GF-D8 (cell line): ENCODE measurements at regions not wholly inside any gene's neighbourhood (a gene's known extent, or its start where the extent isn't known, plus 50 kb on each side); places are given as distances from the start of the nearest gene placed in this dataset.
A peak's percentile ranks its signal among the peaks of the same experiment; 100 is the strongest.

Experiments
- DNase-seq: peaks from one replicate; lab custom pipeline; 2025; lab: John Stamatoyannopoulos, UW

DNA sequence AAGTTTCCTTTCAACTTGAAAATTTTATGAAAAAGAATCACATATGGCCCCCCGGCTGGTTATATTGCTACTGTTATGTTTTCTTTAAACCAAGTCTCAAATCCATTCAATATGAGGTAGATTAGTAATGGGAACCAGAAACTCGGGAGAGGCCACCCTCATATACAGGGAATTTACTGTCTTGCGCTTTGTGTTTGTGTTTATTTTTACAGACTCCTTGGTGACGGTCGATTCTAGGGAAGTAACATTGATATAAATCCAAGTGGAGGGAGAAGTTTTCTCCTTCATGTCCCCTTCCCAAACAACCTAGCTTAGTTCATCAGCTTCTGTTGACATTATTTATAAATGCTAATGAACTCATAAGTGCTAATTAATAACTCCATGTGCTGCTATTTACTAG, 163.5 kb upstream of the LMO4 start:
- no peak for DNase-seq

DNA sequence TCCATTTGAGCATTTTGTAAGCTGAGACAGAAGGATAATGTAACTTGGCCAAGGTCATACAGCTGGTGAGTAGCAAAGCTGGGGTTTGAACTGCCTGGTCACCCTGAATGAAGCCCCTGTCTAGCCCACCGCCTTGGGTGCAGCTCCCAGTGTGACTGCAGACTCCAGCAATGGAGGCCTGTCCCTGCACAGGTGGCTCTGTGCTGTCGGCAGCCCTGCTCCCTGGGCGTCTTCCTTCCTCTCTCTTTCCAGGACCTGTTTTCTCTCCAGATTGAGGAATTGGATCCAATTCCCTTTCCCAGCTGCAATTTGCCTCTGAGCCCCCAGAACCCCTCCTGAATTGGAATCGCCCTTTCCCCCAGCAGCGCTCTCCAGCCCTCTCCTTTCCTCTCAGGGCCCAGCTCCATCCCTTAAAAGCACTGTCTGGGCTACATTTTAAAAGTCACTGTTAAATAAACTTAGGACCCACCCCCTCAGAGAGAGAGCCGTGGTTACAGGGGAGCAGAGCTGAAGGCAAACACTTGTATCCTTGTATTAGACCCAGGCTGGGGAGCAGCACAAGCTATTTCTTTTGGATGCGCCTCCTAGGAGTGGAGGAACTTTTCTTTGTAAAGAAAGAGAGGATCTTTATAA, 161.4 kb upstream of the LMO4 start:
- no peak for DNase-seq

DNA sequence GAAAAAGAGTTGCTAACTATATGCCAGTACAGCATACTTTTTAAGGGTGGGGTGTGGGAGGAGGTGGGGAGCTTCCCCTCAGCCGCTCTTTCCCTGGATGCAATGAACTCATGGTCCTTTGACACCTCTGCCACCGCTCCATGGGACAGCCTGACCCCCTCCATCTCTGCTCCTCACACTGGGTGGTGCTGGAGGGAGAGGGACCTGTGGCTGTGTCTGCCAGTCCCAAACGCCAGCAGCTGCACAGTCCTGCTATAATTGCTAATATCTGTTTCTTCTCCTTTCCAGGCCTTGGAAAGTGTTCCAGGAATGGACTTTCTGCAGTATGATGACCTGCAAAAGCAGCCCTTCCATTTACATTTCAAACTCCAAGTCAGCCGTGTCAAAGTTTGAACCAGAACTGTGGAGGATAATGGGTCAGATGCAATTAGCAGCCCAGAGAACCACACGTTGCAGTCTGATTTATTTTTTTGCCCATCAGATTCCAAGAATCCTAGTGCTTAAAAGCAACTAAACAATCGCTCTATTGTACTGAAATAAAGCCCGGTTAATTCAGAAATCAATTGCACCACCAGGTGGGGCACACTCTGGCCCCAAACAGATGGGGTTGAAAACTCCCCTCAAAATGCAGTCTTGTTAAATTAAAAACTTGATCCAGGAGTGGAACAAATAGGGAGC, 160.7 kb upstream of the LMO4 start:
- DNase-seq: no peak

DNA sequence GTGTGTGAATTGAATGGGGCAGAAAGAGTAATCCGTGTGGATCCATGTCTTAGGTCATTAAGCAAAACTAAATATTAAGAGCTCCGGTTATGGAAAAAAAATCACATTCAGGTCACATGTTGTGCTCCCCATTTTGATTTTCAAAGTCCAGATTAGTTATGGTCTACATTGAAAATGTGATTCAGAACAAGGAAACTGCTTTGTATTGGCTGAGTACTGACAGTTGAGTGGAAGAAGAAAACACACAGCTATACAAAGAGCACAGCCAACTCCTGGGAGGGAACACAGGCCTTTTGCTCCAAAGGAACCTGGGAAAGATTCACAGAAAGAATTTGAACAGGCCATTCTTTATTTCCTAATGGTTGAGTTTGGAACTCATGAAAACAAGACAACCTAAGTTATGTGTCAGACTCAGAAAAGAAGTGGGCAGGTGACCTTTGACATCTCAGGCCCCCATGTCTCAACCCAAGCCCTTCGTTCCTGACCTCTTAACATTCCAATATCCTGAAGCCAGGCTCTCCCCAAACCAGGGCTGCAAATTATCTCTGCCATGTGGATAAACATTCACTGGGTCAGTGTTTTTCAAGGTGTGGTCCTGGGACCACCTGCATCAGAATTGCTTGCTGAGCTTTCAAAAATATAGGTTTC, 159.3 kb upstream of the LMO4 start:
- no peak for DNase-seq

DNA sequence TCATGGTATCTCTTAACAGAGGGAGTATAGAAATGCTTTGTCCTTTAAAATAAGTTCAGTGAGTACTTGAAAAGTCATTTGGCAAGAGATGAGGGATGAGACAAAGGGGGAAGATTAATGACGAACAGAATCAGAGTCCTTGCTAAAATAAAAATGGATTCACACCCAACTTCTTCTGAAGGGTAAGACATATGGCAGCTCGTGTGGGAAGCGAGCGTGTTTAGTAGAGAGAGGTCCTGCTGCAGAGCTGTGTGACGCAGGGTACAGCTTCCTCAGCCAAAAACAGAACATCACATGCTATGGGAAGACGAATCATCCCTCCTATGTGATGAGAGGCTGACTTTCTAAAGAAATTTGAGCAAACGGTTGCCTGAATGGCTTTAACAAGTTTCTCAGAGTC, 158.5 kb upstream of the LMO4 start:
- DNase-seq: no peak

DNA sequence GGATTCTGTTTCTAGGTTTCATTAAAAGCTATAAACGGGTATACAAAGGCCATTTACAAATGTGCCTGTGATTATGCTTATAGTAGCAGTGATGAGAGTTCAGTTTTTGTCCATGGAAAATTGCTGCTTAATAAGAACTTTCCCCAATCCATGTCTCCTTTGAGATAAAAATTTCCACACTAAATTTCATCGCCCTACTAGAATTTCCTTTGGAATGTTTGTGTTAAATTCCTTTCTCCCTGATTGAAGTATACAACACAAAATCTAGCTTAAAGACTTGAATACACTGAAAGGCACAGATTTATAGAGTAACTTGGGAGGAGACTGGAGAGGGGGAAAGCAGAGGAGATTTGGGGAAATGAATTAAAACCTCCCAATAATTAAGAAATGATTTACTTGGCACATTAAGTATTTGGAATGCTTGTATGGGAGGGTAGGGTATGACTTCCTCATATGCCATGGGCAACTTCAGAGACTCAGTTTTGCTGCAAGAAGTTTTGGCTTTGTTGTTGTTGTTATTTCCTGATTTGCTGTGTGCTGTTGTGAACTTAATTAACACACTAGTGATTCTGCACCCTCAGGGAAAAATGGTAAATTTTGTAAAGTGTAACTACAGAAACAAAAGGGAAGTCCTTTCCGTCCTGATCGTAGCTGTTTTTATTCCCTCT, 157.6 kb upstream of the LMO4 start:
- no peak for DNase-seq

DNA sequence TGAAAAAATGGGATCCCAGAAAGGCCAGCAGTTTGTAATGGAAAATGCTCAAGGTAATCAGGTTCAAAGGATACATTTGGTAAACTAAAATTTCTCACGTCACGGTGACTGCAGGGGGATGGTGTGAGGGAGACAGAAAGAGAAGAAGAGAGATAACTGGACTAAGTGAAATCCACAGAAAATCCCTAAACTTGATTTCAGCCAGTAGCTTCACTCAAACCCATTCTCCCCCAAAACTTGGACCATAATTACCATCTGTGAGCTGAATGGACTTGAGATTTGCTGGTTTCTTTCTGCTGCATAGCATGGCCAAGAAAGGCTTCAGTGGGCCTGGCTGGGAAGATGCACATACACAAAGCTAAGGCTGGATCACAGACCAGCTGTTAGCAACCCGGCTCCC, 155.4 kb upstream of the LMO4 start:
- no peak for DNase-seq

DNA sequence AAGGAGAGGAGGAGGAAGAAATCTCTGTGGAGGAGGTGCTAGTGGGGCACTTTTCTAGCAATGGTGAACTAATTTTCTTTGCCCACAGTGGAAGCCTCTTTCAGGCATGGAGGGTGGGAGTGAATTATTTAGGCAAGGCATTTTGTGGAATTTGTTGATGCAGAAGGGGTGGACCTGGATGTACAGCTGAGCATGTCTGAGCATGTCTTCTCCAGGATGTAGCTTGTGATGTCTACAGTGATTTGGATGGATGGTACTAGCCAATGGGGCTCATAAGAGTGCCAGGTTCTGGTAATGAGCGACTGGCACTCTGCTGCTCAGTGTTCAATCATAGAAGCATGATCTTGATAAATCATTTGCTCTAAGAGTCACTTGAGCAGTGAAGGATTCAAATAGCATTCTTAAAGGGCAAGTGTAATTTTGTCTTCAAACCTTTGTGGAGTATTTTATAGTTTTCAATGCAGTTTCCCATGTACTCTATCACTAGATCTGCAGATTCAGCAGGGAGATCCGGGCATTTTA, 153.9 kb upstream of the LMO4 start:
- DNase-seq: no peak

DNA sequence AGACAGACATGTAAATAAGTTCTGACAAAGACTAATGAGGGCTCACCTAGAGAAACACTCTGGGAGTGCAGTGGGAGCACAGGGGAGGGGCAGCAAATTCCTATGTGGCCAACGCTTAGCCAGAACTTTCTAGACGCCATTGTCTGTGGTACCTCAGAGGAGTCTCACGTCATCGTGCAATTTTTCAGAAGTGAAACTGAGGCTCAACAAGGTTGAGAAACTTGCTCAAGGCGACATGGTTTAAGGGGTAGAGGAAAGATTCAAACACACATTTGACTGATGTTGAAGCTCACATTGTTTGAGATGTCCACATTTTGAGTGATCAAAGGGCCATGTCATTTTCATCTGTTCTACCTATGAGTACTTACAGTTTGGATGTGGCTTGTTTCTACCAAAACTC, 152.6 kb upstream of the LMO4 start:
- DNase-seq: no peak

DNA sequence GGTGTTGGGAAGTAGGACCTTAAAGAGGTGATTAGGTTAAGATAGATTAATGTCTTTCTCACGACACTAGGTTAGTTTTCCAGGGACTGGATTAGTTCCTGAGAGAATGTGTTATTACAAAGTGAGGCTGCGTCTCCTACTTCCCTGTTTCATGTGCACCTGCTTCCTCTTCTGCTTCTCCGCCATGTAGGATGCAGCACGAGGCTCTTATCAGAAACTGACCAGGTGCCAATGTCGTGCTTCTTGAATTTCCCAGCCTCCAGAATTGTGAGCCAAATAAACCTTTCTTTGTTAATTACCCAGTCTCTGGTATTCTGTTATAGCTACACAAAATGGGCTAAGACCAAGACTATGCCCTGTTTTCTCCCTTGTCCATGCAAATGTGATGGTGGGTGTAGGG, 152.2 kb upstream of the LMO4 start:
- DNase-seq: peak; percentile 64

DNA sequence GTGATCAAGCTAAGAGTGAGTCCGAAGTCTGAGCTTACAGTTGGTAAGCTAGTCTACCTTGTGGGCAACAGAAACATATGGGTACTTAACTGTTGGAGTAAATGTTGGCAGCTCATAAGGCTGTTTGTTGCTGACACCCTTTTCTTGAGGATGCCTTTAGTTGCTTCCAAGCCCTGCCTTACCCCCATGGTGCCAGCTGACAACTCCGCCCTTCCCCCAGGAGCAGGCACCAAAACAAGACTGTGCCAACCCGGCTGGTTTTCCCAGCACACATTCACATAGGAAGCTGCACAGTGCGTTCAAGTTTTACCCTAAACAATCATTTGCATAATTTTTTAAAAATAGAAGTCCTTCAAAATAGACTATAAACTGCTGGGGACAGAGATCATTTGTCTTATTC, 150.2 kb upstream of the LMO4 start:
- no peak for DNase-seq

DNA sequence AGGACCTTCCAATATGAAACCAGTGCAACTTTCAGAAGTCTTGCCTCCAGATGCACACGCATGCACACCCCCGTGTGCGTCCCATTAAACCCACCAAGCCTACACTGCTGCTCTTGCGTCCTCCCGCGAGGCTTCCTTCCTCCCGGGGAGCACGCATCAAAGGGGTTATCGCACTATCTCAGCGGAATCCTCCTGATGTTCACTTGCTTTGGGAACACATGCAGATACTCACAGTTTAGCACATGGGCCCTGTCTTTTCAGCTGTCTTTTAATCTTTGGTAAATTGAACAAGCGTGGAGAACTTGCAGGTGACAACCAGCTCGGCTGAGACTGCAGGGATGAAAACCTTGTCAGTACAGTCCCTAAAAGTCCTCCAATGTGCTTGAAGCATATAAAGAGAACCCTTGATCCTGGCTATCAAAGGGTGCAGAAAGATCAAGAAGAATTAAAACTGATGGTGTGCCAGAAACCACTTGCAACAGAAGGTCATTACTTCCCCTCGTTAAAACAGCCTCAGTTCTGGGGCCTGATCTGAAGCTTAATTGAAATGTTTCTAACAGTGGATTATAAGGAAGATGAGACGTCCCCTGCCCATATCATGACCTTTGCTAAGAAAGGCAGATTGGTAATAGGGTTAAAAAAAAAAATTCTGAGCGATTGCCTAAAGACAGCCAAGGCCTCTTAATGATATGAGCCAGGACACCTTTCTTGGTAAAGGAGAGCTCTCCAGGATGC, 149.4 kb upstream of the LMO4 start:
- DNase-seq: peak; percentile 29

DNA sequence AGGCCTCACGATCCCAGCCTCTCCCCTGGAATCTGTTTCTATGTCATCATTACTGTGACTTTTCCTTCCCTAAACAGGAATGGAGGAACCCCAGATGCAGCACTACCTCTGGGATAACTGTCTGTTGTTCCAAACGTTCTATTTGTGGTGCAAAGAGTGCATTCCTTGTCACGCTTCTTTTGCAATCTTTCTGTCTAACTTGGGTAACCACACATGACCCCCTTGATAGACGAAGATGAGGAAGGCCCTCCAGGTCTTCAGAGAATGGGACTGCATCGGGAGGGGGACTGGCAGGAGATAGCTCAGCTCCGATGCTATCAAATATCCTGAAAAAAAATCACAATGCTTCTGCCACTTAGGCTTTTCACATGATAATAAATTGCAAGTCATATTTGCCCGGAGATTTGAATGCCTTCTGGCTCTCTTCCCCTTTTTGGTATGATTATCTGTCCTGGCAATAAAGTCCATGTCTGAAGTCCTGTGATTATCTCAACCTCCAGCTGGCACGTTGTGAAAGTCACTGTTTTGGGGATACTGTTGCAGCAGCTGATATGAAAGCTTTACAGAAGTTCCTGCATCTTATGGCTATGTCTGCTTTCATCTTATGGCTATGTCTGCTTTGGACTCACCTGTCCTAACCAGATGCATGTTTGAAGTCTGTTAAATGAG, 148.7 kb upstream of the LMO4 start:
- DNase-seq: peak; percentile 93

DNA sequence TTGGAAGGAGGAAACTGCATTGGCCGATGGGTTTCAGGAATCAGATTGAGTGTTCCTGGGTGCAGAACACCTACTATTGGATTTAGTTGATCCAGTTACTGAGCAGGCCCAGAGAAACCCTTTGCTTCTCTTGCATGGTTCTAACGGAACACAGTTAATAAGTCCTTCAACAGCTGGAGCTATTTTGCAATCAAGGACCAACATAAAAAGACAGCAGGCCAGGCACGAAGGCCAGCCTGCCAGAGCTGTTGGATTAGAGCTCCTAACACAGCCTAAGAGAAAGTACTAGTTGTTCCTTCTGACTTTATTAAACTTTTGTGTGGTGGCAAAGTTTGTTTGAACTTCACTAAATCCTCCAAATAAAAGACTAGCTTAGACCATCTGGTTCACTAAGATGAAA, 148.0 kb upstream of the LMO4 start:
- DNase-seq: peak; percentile 39

DNA sequence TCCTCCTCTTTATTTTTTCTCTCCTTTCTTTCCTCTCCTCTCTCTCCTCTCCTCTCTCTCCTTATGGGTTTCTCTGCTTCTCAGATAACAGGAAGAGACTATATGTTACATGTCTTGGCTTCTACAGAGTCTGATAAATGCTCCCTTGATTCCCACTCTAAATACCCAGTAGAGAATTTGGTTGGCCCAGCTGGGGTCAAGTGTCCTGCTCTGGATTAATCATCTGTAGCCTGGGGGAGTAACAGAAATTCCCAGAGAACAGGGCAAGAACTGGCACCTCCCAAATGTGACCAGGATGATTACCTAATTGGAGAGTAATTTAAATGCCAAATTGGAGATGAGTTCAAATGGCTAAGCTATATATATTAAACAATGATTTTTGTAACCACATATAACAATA, 146.1 kb upstream of the LMO4 start:
- no peak for DNase-seq

DNA sequence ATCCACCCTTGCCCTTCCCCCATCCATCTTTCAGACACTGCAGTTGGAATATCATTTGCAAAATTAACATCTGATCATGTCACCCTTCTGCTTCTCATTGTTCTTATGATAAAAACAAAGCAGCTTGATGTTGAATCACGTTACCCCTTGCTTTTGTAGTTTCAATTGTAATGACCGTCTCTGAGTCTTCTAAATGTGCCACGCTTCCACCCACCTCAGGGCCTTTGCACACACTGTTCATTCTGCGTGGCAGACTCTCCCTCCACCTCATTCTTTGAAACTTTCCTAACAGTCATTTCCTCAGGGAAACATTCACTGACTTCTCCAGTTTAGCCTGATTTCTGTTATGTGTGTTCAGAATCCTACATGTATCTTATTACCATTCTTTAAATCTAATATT, 143.6 kb upstream of the LMO4 start:
- no peak for DNase-seq

DNA sequence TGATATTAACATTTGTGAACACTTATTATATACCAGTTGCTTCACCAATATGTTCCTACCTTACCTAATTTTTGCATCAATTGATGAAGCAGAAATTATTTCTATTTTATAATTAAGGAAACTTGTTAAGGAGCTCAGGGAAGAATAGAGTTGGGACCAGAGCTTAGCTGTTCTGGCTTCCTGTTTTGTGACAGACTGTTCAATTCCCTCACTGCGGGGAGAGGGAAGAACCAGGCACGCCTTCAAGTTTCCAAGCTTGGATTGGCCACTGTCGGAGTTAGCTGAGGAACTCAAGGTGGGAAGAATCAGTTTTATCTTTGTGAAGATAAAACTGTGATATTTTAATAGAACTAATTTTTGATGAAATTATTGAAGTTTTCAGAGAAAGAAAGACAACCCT, 142.3 kb upstream of the LMO4 start:
- DNase-seq: no peak

DNA sequence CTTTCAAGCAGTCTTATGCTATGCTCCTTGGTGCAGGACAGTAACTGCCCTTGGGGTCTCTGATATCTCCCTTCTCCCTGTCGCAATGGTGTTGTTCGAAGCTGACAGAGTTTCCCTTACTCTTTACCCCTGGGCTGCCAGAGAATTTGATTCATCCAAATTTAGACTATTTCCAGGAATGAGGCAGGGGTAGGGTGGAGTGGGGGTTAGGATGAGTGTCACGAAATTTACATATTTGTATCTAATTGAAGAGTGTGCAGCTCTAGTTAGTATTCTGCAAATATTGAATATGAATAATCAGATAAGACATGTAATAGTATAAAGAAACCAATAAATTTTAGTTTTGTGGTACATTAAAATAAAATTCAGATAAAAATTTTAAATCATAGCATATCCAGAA, 140.0 kb upstream of the LMO4 start:
- DNase-seq: no peak

DNA sequence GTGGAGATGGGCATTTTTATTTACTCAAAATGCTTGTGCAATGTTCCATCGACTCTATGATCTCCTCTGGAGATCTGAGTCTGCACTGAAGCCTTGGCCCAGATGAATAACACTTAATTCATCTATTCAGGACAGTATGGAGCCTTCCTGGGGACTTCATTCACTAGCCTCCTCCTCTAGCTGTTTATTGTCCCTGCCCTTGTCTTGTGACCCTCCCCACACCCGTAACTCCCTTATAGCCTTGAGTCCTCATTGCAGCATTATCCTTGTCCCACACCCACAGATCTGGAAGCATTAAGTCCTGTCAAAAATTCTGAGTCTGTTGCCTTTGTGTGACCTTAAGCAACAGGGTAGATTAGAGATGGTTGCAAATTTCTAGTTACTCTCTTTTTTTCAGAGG, 138.3 kb upstream of the LMO4 start:
- no peak for DNase-seq

DNA sequence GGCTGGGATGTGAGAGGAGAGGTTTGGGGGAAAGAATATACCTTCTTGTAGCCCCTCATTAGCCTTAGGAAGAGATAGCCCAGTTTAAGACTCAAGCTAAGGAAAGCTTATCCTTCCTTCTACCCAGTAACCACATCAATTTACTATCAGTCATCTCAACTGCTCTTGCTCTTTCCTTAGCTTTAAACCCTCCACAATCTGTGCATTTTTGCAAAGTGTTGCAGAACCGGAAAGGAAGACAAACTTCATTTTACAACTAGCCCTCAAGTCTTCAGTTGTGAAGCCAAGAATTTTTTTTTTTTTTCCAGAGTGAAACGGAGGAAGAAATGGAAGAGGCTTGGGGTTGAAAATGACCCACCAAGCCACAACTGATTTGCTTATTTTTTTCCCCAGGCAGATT, 137.0 kb upstream of the LMO4 start:
- DNase-seq: no peak

DNA sequence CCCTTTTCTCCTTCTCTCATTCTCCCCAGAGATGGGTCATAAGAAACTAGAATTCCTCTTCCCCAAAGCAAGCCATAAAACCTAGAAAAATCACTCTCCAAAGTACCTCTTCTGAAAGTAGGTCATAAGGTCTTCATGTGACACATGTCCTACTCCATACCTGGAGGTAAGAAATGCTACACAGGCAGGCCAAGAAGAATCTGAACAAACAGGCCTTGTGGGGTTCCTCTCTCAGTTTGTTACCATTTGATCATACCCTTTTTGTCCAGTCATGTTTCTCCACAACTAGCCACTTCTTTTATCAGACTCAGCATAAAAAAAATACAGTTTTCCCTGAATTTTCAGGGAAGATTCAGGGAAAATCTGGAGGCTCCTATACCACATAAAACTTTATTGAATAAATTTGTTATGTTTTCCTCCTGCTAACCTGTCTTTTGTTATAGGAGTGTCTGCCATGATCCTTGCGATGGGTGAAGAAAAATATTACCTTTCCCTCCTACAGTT, 134.4 kb upstream of the LMO4 start:
- DNase-seq: no peak

DNA sequence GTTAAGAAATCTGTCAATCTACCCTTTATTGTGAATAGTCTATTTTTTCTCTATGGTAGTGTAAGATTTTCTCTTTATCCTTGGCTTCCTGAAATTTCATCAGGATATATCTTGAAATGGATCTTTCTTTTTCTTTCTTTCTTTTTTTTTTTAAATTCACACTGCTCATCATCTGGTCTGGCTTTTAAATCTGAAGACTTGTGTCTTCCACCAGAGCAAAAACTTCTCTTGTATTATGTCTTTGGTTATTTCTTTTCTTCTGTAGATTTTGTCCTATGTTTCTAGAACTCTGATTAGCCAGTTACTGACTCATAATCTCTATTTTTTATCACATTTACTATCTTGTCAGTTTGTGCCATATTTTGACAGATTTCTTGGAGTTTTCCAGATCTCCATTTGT, 133.8 kb upstream of the LMO4 start:
- DNase-seq: no peak
